K562 (cell line): ENCODE measurements at regions not wholly inside any gene's neighbourhood (a gene's known extent, or its start where the extent isn't known, plus 50 kb on each side); places are given as distances from the start of the nearest gene placed in this dataset.

Experiments used
- CC2D1A ChIP-seq: fragments of 450-650 bp; IDR thresholded peaks from 2 replicates; pipeline ENCODE4 v1.6.1; 2017; ENCODE audit warnings: mild to moderate bottlenecking
- ETS2 ChIP-seq: IDR thresholded peaks from 2 replicates; pipeline ENCODE4 v1.6.1; 2016; ENCODE audit warnings: borderline replicate concordance, missing genetic modification characterization, mild to moderate bottlenecking, moderate library complexity, missing compliant biosample characterization; ENCODE audit not compliant: poor library complexity, severe bottlenecking
- ZNF274 ChIP-seq: IDR thresholded peaks from 2 replicates; pipeline ENCODE4 v1.6.1; 2011; ENCODE audit warnings: low read depth, mild to moderate bottlenecking, low read length, moderate library complexity, borderline replicate concordance
- ZNF79 ChIP-seq: fragments of 250-450 bp; sonication (Bioruptor Pico); IDR thresholded peaks from 2 replicates; pipeline ENCODE4 v1.4.0; 2020; ENCODE audit warnings: low read depth, mild to moderate bottlenecking, moderate library complexity
- ZSCAN29 ChIP-seq: fragments of 450-650 bp; IDR thresholded peaks from 2 replicates; pipeline ENCODE4 v1.6.1; 2017
- TF ChIP-seq, protein P1 (sequence below): sonication (generic); formaldehyde crosslinking; IDR thresholded peaks from 2 replicates; pipeline ENCODE4 v1.8.1; 2023; ENCODE audit warnings: missing genetic modification reagents, mild to moderate bottlenecking, borderline replicate concordance

DNA sequence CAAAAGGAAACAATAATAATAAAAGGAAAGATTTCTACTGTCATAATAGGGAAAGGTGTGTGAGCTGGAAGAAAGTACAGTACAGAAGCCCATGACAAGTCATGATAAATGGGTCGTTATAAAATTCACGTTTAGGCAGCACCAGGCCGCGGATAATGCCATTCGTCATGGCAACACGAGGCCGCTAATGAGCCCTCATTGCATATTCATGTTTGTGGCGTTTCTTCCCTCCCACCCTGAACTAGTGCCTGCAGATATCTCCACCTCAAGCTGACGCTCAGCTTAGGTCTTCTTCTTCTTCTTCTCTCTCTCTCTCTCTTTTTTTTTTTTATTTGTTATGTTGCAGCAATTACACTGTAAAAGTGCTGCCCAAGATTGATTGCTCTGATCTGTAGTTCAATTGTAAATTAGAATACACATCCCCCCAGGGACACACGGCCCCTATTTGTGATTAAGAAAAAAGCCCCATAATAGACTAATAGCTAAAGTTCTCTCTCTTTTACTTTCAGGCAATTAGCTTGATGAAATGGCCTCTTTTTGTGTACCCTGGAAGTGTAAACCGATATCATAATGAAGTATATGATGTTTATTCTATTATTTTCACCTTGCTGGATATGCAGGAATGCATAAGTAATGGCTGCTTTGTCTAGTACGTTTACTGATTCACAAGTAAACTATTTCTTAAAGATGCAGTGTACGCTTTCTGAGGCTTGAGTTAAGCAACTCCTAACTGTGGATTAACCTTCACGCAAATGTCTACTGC is 61.9 kb upstream of the NR2F2 start (continued):
- TF ChIP-seq ZNF274 (no peak), ZNF79 (CRISPR knock-in tag) (no peak), ZSCAN29 (no peak), CC2D1A (peak; percentile 40; the same call in 1 of the 2 replicates), ETS2 (tag) (no peak)
- TF ChIP-seq, protein P1, sequence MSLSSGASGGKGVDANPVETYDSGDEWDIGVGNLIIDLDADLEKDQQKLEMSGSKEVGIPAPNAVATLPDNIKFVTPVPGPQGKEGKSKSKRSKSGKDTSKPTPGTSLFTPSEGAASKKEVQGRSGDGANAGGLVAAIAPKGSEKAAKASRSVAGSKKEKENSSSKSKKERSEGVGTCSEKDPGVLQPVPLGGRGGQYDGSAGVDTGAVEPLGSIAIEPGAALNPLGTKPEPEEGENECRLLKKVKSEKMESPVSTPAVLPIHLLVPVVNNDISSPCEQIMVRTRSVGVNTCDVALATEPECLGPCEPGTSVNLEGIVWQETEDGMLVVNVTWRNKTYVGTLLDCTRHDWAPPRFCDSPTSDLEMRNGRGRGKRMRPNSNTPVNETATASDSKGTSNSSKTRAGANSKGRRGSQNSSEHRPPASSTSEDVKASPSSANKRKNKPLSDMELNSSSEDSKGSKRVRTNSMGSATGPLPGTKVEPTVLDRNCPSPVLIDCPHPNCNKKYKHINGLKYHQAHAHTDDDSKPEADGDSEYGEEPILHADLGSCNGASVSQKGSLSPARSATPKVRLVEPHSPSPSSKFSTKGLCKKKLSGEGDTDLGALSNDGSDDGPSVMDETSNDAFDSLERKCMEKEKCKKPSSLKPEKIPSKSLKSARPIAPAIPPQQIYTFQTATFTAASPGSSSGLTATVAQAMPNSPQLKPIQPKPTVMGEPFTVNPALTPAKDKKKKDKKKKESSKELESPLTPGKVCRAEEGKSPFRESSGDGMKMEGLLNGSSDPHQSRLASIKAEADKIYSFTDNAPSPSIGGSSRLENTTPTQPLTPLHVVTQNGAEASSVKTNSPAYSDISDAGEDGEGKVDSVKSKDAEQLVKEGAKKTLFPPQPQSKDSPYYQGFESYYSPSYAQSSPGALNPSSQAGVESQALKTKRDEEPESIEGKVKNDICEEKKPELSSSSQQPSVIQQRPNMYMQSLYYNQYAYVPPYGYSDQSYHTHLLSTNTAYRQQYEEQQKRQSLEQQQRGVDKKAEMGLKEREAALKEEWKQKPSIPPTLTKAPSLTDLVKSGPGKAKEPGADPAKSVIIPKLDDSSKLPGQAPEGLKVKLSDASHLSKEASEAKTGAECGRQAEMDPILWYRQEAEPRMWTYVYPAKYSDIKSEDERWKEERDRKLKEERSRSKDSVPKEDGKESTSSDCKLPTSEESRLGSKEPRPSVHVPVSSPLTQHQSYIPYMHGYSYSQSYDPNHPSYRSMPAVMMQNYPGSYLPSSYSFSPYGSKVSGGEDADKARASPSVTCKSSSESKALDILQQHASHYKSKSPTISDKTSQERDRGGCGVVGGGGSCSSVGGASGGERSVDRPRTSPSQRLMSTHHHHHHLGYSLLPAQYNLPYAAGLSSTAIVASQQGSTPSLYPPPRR (CRISPR knock-in tag), result no peak
